Endothelial cell of umbilical vein (primary cell): ENCODE measurements at regions not wholly inside any gene's neighbourhood (a gene's known extent, or its start where the extent isn't known, plus 50 kb on each side); places are given as distances from the start of the nearest gene placed in this dataset.

ENCODE experiments used
- BruUV-seq: library from RNA; stranded (reverse); fragments of 400-500 nt; replicated peaks from 2 replicates; lab custom pipeline; 2021; lab: Mats Ljungman, UMichigan
- CTCF ChIA-PET: fragments of 300-600, 350-600 bp; sonication (Branson Sonifier 250); formaldehyde crosslinking; loops from one replicate; lab custom pipeline; 2021; ENCODE audit warnings: antibody characterized with exemption, inconsistent platforms; lab: Charles Lee
- POLR2A ChIA-PET: fragments of 300-600, 350-600 bp; sonication (Branson Sonifier 250); formaldehyde crosslinking; loops from one replicate; lab custom pipeline; 2021; ENCODE audit warnings: antibody characterized with exemption, inconsistent platforms; lab: Charles Lee
- DNase-seq: peaks from one replicate; pipeline ENCODE4 v3.0.0-alpha.2; 2011; ENCODE audit warnings: low read depth, low spot score
- FAIRE-seq: peaks from 2 replicates; lab custom pipeline; 2011; peaks lifted over from hg19 to GRCh38; lab: Jason Lieb, UNC
- H2AFZ ChIP-seq: 2 replicates; pipeline ENCODE4 v1.6.0; 2012; ENCODE audit warnings: low read depth, low read length, control low read depth, inconsistent platforms
- H3K27ac ChIP-seq: 2 replicates; pipeline ENCODE4 v1.5.1; 2011; ENCODE audit warnings: low read depth, mild to moderate bottlenecking, control low read depth, low read length, moderate library complexity; ENCODE audit not compliant: insufficient read depth
- H3K27me3 ChIP-seq, 2 experiments: 2 replicates each; pipeline versions ENCODE4 v1.6.0 to v1.6.1; 2011; ENCODE audit warnings: low read length in 2 of 2, mixed read lengths in 1 of 2; ENCODE audit not compliant: control insufficient read depth in 2 of 2, insufficient read depth in 2 of 2
- H3K36me3 ChIP-seq, 2 experiments: 2 replicates in 1 of 2; 3 replicates in 1 of 2; pipeline ENCODE4 v1.5.1; 2011; ENCODE audit warnings: low read length in 2 of 2, mild to moderate bottlenecking in 1 of 2, moderate library complexity in 1 of 2; ENCODE audit not compliant: control insufficient read depth in 2 of 2, insufficient read depth in 2 of 2; ENCODE audit errors: extremely low read depth in 1 of 2
- H3K4me1 ChIP-seq: 3 replicates; pipeline ENCODE4 v1.5.1; 2011; ENCODE audit warnings: mild to moderate bottlenecking, low read length; ENCODE audit not compliant: control insufficient read depth, insufficient read depth; ENCODE audit errors: extremely low read depth
- H3K4me2 ChIP-seq: 2 replicates; pipeline ENCODE4 v1.6.1; 2011; ENCODE audit warnings: low read length, control low read depth, mixed read lengths; ENCODE audit not compliant: insufficient read depth
- H3K4me3 ChIP-seq, 3 experiments: fragments of 200-600 bp in 1 of 3; sonication (generic), shearing (Covaris generic) in 1 of 3; replicated peaks in 1 of 3; 2 replicates each; pipeline ENCODE4 v1.5.1; 2011 to 2016; ENCODE audit warnings: control low read depth in 3 of 3, low read length in 3 of 3, mild to moderate bottlenecking in 2 of 3, inconsistent platforms in 1 of 3, low read depth in 1 of 3, moderate library complexity in 1 of 3; ENCODE audit not compliant: insufficient read depth in 1 of 3
- H3K79me2 ChIP-seq: 2 replicates; pipeline ENCODE4 v1.6.0; 2012; ENCODE audit warnings: low read length, inconsistent platforms; ENCODE audit not compliant: control insufficient read depth, insufficient read depth
- H3K9ac ChIP-seq: replicated peaks from 2 replicates; pipeline ENCODE3; 2011; ENCODE audit warnings: low read length, control low read depth; ENCODE audit not compliant: insufficient read depth; ENCODE audit errors: extremely low read depth
- H3K9me1 ChIP-seq: replicated peaks from 3 replicates; pipeline ENCODE4 v1.6.0; 2011; ENCODE audit warnings: mild to moderate bottlenecking, low read length; ENCODE audit not compliant: control insufficient read depth, insufficient read depth; ENCODE audit errors: extremely low read depth
- H3K9me3 ChIP-seq: replicated peaks from 2 replicates; pipeline ENCODE4 v1.5.1; 2012; ENCODE audit warnings: low read length, inconsistent platforms; ENCODE audit not compliant: control insufficient read depth, insufficient read depth
- H4K20me1 ChIP-seq: replicated peaks from 2 replicates; pipeline ENCODE3; 2011; ENCODE audit warnings: mild to moderate bottlenecking, low read length; ENCODE audit not compliant: control insufficient read depth, insufficient read depth; ENCODE audit errors: extremely low read depth
- EZH2 ChIP-seq: IDR thresholded peaks from 2 replicates; pipeline ENCODE4 v1.6.1; 2012; ENCODE audit warnings: borderline replicate concordance, low read depth, mild to moderate bottlenecking, moderate library complexity, low read length, inconsistent platforms; ENCODE audit not compliant: severe bottlenecking
- FOS ChIP-seq: IDR thresholded peaks from 2 replicates; pipeline ENCODE4 v1.6.1; 2011; ENCODE audit warnings: mild to moderate bottlenecking, low read length, moderate library complexity, borderline replicate concordance; ENCODE audit not compliant: insufficient read depth
- GATA2 ChIP-seq: IDR thresholded peaks from 2 replicates; pipeline ENCODE4 v1.7.0; 2011; ENCODE audit warnings: low read depth, mild to moderate bottlenecking, moderate library complexity, mixed read lengths, low read length; ENCODE audit not compliant: insufficient read length, insufficient read depth
- JUN ChIP-seq: IDR thresholded peaks from 2 replicates; pipeline ENCODE4 v1.6.1; 2011; ENCODE audit warnings: borderline replicate concordance, low read depth; ENCODE audit not compliant: insufficient read length, insufficient read depth
- MYC ChIP-seq: IDR thresholded peaks from one replicate; pipeline ENCODE4 v1.6.1; 2011; ENCODE audit warnings: mild to moderate bottlenecking, low read depth, low read length
- POLR2A ChIP-seq: IDR thresholded peaks from 2 replicates; pipeline ENCODE4 v1.6.1; 2012; ENCODE audit warnings: low read depth, mild to moderate bottlenecking, control low read depth, low read length
- POLR2AphosphoS5 ChIP-seq: IDR thresholded peaks from 2 replicates; pipeline ENCODE4 v1.6.1; 2012; ENCODE audit warnings: low read depth, mild to moderate bottlenecking, control low read depth, low read length, moderate library complexity; ENCODE audit not compliant: insufficient read depth
- dilution Hi-C: fragments of 300-500 bp; cut with MboI; formaldehyde crosslinking; loops from one replicate; pipeline ENCODE4 v1.15.0; 2019; ENCODE audit warnings: low sequenced_read_pairs; ENCODE audit not compliant: extremely low pct_ligation_motif_present
- intact Hi-C: fragments of 100-400 bp; cut with micrococcal nuclease; formaldehyde crosslinking; loops from one replicate; pipeline ENCODE4 v1.10.0; 2022
- TF ChIP-seq, protein P1 (sequence below): IDR thresholded peaks from 2 replicates; pipeline ENCODE4 v1.6.1; 2011; ENCODE audit not compliant: insufficient read depth, insufficient read length

DNA sequence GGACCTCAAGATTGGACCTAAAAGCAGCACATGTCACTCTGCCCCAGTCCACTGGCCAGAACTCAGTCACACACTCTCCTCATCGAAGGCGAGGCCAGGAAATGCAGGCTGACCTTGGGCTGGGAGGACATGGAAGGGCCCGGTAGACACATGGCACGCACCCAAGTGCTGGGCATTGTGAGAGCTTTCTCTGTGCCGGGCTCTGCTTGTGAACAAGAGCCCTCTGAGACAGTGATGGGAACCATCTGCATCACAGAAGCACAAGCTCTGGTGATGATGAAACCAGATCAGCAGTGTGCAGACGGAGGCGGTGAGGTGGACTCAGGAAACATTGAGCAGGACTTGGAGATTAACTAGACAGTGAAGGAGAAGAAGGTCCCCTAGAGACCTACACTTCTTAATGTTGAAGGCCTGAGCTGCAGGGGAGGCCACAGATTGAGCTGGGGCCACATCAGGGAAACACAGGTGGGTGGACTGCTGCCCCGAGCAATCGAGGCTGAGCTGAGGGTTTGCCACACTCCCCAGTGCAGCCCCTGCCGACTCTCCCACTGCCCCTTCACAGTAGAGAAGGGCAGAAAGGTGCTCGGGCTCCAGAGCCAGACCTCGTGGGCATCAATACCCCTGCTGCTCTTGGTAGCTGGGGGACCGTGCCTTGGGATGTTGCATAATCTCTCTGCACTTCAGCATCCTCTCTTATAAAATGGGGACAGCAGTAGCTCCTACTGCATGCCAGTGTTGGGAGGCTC lies 1460.5 kb downstream of the TBC1D22A start:
- Histone ChIP-seq H3K79me2 (no peaks in the 10 kb centered on the region), H4K20me1 (no peaks in the 10 kb centered on the region), H3K27me3 (no peaks in the 10 kb centered on the region), H3K4me2 (no peak overlapping the region), H3K36me3 (no peaks in the 10 kb centered on the region), H2AFZ (no peak overlapping the region), H3K9me3 (peaks cover 12% of the 10 kb centered on the region), H3K9ac (no peak overlapping the region), H3K4me3 (no peak overlapping the region), H3K9me1 (no peaks in the 10 kb centered on the region), H3K27ac (no peak overlapping the region), H3K4me1 (no peaks in the 10 kb centered on the region)
- ChIA-PET POLR2A (no interaction called here), CTCF (no interaction called here)
- DNase-seq (no peak), FAIRE-seq (no peak)
- no peak for TF ChIP-seq POLR2A
- TF ChIP-seq FOS = no peak
- TF ChIP-seq JUN = no peak
- TF ChIP-seq, protein P1, sequence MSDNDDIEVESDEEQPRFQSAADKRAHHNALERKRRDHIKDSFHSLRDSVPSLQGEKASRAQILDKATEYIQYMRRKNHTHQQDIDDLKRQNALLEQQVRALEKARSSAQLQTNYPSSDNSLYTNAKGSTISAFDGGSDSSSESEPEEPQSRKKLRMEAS = no peak
- TF ChIP-seq POLR2AphosphoS5 = no peak
- no peak for TF ChIP-seq GATA2
- no peak for TF ChIP-seq EZH2
- TF ChIP-seq MYC = no peak
- intact Hi-C loops (no loop called here), dilution Hi-C loops (no loop called here)
- BruUV-seq = no TSS peak
